Activated CD4-positive, alpha-beta T cell treated with anti-CD3 and anti-CD28 coated beads, Interleukin-10, Interleukin-2, amounts not matched to agents 100 ng/mL and 50 ng/mL, durations not matched to agents 16 hours and 8 hours (primary cell): ENCODE measurements at regions not wholly inside any gene's neighbourhood (a gene's known extent, or its start where the extent isn't known, plus 50 kb on each side); places are given as distances from the start of the nearest gene placed in this dataset.
"Not testable (repeated sequence)": the region's sequence is repeated elsewhere in the genome, so short reads cannot be mapped to it uniquely, and the experiment has no call there.

Experiments
- DNase-seq: peaks from one replicate; pipeline ENCODE4 v3.0.0-alpha.2; 2020

- not testable (repeated sequence) for DNase-seq
Observed at GRCh38 chr17:71617767-71618166, 503.1 kb upstream of the SOX9 start.

- no peak for DNase-seq
Observed at GRCh38 chr17:71625330-71625729, 495.5 kb upstream of the SOX9 start.

GRCh38 chr17:71628306-71628705, 492.5 kb upstream of the SOX9 start:
- no peak for DNase-seq

- no peak for DNase-seq
Observed at GRCh38 chr17:71631483-71631882, 489.3 kb upstream of the SOX9 start.

- DNase-seq = no peak
Observed at GRCh38 chr17:71632328-71632727, 488.5 kb upstream of the SOX9 start.

- DNase-seq = no peak
Observed at GRCh38 chr17:71633391-71633849, 487.4 kb upstream of the SOX9 start.

GRCh38 chr17:71634376-71634775, 486.4 kb upstream of the SOX9 start:
- DNase-seq = no peak

GRCh38 chr17:71635187-71635586, 485.6 kb upstream of the SOX9 start:
- DNase-seq = no peak

- DNase-seq = no peak
Observed at GRCh38 chr17:71636644-71637043, 484.2 kb upstream of the SOX9 start.

GRCh38 chr17:71638668-71639067, 482.2 kb upstream of the SOX9 start:
- DNase-seq = no peak

- DNase-seq = no peak
Observed at GRCh38 chr17:71639865-71640264, 481.0 kb upstream of the SOX9 start.

GRCh38 chr17:71646890-71647289, 473.9 kb upstream of the SOX9 start:
- not testable (repeated sequence) for DNase-seq

- not testable (repeated sequence) for DNase-seq
Observed at GRCh38 chr17:71648342-71648741, 472.5 kb upstream of the SOX9 start.

- no peak for DNase-seq
Observed at GRCh38 chr17:71649941-71650350, 470.9 kb upstream of the SOX9 start.

- no peak for DNase-seq
Observed at GRCh38 chr17:71655542-71655941, 465.3 kb upstream of the SOX9 start.

- DNase-seq = no peak
Observed at GRCh38 chr17:71656964-71657858, 463.6 kb upstream of the SOX9 start.

- no peak for DNase-seq
Observed at GRCh38 chr17:71658996-71659395, 461.8 kb upstream of the SOX9 start.

GRCh38 chr17:71664861-71665260, 456.0 kb upstream of the SOX9 start:
- no peak for DNase-seq

- no peak for DNase-seq
Observed at GRCh38 chr17:71666047-71666446, 454.8 kb upstream of the SOX9 start.

- no peak for DNase-seq
Observed at GRCh38 chr17:71667661-71668060, 453.2 kb upstream of the SOX9 start.

- DNase-seq = no peak
Observed at GRCh38 chr17:71668807-71669206, 452.0 kb upstream of the SOX9 start.

GRCh38 chr17:71677439-71677838, 443.4 kb upstream of the SOX9 start:
- DNase-seq = no peak

GRCh38 chr17:71679832-71680231, 441.0 kb upstream of the SOX9 start:
- DNase-seq = no peak

GRCh38 chr17:71681427-71682173, 439.2 kb upstream of the SOX9 start:
- DNase-seq = no peak
